Stimulated activated CD4-positive, alpha-beta T cell treated with anti-CD3 and anti-CD28 coated beads, TNF-alpha, amount 100 ng/mL, for 24 hours (primary cell): ENCODE measurements at regions not wholly inside any gene's neighbourhood (a gene's known extent, or its start where the extent isn't known, plus 50 kb on each side); places are given as distances from the start of the nearest gene placed in this dataset.

Experiments used
- DNase-seq, 3 experiments: peaks; one replicate each; pipeline ENCODE4 v3.0.0-alpha.2; 2020; ENCODE audit warnings: low read depth in 3 of 3

DNA sequence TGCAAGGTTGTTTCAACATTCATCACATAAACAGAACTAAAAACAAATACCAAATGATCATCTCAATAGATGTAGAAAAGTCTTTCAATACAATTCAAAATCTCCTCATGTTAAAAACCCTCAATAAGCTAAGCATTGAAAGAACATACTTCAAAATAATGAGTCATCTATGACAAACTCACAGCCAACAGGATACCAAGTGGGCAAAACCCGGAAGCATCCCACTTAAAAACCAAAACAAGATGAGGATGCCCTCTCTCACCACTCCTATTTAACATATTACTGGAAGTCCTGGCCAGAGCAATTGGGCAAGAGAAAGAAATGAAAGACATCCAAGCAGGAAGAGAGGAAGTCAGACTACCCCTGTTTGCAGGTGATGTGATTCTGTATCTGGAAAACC, 992.2 kb upstream of the PIK3C3 start:
- no peak for DNase-seq

DNA sequence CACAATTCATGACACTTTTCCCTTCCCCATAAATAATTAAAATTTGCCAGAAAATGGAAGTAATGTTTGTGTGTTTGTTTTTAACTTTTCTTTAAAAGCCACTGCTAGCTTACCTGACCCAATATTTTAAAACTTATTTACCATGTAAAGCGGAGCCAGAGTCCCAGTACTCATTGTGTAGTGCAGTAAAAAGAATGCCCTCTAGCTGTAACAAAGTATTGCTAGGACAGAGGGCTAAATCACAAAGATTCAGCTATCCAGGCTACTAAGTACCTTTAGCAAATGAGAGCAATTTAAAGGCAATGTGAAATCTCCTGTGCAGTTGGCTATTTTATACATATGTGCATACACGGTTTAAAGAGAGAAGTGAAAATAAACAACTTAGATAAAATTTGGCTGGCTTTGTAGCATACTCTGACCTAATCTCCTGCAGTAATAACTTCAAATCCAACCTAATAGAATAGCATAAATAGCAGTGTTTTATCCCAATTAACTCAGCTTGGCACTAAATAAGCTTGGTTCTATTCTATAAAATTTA, 997.4 kb upstream of the PIK3C3 start:
- DNase-seq, result no peak

DNA sequence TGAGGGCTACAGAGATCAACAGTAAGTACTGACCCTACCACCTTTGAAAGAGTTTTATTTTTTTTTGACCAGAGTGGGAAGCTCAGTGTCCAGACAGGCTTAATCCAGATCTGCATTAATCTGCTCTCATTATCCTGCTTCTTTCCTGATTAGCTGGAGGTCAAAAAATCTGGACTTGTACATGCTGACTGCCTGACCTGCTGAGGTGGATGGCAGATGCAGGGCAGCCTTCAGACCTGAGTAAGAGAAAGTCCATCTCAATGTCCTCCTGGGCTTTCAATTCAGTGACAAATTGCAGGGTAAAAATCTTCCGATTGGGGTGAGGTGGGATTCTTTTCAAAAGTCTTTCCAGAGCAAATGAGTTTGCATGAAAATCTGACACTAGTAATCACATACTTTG, 998.8 kb upstream of the PIK3C3 start:
- DNase-seq, result no peak

DNA sequence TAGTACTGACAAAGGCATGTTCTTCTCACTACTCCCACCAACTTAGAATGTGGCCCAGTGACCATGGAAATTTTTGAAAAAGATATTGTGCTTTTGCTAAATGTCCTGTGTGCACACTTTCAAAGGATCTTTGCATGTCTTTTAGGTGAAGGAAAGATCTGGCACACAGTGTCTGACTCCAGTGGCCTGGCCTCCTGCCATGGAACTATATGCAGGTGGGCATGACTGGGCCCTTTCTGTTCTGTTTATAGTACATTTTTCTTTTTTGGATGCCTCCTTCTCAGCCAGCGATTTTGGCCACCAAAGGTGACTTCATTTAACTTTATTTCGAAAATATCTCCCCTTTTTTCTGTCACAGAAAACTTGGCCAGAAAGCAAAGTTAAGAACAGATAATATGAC, 999.7 kb upstream of the PIK3C3 start:
- no peak for DNase-seq

DNA sequence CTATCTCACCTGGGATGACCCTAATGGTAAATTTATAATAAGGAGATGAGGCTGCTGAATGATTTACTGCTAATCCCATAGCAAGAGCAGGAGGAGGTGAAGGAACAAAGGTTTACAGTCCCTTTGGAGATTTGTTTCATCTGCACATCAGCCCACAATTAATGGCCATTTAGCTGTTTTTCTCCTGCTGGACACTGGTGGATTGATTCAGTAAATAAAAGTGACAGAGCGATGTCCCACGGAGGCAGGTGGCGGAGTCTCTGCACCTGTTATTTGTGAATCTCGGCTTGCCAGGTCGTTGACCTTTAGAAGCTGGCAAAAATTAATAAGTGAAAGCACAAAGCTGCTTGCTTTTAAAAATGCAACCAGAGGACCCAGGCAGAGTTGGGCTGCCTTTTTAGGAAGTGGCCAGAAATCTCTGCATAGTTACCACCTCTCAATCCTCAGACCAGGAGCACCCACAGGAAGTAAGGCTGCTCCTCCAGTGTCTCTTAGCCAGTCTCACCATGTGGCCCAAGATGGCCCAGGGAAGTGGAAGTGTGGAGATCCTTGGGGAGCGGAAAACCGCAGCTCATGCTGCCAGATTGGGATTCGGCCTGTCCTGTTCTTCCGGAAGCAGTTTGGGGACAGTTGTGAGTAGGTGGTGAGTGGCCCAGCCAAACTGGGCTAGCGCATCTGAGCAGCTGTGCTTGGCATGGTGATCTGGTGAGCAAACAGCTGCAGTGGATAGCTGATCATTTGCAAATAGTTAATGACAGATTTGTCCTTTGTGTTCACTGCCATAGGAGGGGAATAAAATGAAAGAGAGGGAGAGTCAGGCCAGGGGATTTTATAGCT, 1005.7 kb upstream of the PIK3C3 start:
- DNase-seq, result no peak

DNA sequence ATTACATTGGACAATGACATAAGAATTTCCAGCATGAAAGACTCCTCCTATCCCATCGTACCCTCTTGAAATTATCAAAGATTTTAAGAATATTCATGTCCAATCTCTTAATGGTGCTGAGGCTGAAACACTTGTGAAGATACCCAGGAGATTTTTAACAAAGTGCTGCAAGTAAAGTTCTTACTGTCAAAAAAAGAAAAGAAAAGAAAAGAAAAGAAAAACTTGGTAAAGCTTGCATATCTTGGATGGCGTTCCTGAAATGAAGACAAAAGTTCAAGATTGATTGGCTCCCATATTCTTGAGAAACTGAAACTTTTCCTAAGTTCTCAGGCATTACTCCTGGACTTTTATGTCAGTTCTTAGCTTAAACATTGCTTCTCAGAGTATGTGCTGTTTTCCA, 1010.5 kb upstream of the PIK3C3 start:
- DNase-seq, result no peak

DNA sequence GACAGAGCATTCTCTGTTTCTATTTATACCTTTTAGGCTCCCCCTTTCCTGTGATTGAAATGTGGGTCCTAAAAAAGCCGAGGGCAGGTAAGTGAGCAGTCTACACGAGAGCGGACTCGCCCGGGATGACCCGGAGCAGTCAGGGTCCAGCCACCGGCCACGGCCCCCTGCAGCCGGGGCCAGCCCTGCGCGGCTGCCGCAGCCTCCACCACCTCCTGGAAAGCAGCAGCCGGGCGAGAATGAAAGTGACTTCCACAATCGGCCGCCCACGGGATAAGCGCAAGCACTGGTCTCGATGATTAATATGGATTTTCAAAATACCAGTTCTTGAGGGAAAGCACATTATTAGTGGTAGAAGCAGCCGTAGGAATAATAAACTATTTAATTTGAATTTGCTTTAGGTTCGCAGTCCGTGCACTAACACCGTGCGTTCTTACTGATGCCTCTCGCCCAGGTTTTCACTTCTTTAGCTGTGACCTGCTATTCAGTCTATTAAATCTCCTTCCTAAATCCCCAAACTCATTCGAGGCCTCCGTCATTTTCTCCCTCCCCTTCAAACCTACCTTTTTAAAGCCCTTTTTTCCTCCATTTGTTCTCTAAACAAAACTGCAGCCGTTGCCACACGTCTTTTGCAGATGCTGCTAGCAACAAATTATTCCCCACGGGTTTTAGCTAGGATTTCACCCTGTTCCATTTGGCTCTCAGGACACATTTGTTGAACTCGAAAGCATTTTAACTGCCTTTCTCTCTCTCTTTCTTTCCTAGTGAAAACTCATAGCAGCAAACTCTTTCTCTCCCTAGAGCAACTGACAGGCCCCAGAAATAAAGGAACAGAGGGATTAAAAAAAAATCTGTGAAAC, 1015.1 kb upstream of the PIK3C3 start:
- no peak for DNase-seq

DNA sequence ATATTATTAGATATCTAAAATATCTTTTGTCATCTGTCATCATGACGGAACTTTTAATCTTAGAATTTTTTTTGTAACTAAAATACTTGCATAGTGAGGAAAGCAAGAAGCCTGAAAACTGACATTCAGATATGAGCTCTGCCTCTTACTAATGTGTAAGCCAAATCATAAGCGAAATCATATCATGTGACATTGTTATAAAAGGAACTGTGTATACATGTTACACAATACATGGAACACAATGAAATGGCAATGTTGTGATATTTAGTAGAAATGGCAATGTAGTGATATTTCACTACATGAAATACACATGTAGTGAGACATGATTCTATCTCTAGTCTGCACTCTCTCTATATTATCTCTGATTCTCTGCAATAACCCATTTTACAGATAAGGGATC, 1016.4 kb upstream of the PIK3C3 start:
- no peak for DNase-seq

DNA sequence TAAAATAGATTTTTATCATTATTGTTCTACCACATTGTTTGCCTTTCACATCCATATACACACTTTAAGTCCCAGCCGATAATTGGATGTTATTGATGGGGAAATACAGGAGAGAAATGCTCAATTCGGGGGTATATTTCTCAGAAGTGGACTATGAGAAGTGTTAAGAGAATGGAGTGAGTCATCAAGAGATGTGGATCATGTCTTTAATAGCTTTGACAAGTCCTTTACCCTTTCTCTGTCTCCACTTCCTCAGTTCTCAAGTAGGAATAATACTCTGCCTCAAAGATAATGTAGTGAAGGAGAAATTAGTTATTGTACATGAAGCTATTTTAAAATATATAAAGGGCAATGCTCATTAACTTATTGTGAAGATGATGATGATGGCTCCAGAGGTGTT, 1017.6 kb upstream of the PIK3C3 start:
- DNase-seq, result no peak

DNA sequence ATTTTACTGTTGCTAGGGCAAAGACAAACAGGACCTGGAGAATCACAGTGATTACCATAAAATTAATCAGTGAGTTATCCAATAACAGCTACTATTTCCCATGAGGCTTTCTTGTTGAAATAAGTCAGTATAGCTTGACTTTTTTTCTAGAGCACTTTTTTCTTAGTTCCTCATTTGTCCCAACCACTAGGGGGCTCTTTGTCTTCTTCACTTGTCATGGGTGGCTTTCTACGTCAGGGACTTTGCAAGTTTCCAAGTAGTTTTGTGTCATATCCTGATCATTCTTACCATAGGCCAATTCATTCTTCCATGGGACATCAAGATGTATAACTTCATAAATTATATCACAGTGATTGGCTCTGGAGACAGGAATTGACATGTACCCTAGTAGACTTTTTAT, 1019.6 kb upstream of the PIK3C3 start:
- no peak for DNase-seq

DNA sequence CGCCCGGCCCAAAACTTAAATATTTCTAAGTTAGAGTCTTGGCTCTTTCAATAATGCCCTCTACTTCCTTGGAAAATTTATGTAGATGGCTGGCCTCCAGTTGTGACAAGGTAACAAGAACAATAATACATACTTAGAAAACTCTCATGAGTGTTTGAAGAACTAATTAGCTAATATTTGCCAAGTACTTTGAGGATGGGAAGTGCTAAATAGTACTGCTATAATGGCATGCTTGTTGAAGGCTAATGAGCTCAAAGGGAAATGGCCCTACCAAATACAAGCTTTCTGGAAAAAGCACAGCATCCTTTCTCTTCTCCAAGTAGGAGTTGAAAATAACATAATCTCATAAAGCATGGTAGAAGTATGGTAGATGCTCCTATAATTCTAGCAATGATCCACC, 1022.2 kb upstream of the PIK3C3 start:
- no peak for DNase-seq

DNA sequence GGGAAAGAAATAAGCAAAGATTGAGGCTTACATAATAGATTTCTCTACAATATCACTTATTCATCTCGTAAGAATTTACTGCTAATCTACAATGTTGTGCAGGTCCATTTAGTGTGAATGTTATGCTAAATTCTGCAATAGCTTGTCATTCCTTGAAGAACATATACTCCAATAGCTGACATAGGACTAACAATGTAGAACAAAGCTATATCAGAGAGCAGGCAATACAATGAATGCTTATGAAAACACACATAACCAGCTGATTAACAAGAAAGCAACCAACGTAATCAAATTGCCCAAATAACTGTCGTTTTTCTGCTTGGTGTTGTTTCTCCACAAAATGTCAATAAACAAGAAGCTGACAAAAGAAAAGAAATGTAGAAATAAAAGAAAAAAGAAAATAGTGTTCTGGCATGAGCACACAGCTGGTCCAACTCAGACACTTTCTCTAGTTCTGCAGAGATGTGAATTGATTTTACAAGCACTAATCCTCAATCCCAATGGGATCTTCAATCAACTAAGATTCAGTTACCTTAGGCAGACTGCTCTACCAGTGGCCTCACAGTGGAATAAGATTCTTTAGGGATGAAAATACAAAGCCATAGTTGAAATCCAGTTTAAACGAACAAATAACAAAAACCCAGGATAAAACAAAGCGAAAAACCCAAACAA, 1024.7 kb upstream of the PIK3C3 start:
- no peak for DNase-seq

DNA sequence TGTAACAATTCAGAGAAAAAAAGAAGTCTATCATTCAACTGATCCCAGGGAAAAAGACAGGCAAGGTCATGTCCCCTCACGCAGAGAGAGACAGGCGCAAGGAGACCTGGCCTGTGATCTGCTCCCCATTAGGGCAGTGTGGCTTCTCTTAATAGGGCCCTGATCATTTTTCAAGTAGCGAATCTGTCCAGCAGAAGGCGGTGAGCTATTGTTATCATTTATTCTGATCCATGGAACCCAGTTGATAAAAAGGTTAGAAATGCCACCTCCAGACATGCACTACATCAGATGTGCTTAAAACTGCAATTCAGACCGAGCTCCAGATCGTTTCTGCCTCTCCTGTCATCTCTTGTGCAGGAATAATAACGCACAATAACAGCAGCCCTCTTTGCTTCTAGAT, 1025.6 kb upstream of the PIK3C3 start:
- DNase-seq, result no peak

DNA sequence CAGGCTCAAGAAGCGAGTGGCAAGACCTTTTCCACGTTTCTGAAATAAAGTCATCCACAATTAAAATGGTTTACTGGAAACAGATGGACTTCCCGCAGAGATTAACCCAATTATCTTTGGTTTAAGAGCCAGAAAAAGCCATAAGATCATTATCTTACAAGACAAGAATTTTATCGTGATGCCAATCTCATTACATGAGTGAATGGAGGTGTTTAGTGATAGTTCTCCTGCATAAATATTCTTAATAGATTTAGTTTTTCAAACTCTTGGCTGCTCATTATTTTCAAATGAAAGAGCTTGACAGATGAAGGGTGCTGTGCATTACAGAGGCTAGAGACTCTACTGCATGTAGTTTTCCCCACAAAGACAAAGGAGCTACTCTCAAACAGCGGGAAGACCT, 1028.4 kb upstream of the PIK3C3 start:
- DNase-seq, result no peak

DNA sequence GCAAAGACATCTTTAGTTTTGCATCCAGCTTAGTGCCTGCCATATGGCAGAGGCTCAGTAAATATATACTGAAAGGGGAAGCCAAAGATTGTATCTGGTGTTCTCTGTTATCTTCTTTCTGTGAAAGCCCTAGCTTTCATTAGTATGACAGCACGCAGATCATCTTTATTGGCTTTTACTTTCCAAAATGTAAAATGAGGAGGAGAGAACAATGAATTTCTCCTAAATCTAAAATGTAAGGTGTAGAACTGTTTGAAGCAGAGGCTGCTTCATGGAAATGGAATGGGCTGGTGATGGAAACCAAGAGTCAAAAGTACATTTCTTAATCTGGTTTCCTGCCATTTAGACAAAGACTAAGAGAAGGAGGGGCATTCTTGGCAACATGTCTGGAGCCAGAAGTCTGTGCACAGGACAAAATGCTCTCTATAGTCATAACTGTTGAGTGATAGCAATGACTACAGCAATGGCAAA, 1029.9 kb upstream of the PIK3C3 start:
- DNase-seq, result no peak

DNA sequence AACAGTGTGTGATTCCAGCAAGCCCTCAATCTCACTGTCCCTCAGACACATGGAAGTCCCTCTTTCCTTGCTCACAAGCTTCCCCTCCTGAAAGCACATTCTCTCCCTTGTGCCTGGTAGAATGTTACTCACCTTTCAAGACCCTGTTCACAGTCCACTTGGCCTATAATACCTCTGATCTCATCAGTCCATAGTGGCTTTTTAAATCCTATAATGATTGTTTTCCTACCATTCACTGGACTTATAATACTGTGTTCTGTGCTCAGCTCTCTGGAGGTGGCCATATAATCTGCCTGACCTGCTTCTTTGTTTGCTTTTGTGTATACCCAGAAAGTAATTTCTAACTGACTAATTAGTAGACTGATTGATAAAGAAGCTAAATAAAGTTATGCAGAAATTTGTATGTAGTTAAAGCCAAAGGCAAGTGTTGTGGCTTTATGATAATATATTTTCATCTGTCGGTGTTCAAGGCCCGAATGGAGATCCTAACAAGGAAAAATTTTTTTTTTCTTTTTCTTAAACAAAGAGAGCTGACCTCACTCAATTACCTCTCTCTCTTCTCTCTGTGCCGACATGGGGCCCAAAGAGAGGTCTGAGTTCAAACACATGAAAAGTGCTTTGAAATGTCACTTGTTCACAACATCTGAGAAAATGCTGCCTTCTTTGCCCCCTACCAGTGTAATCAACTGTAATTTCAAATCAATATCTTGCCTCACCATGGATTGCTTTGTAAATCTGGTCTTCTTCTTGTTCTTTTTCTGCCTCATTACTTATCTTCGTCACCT, 1033.0 kb upstream of the PIK3C3 start:
- DNase-seq, result no peak

DNA sequence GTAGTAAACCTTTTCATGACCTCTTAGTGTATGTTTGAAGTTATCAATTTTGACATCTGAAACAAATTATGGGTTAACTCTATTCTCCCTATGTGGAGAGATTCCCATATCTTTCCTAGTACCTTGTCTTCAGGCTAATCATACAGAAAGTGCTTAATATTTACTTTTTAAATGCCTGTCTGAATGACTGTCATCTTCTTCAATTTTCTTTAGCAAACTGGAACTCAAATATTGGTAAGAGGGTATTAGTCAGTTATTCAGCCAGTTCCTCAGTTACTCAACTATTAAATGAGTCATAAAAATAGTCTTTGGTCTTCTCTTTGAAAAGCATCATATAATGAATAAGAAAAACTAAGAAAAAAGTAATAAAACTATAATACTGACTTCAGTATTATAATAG, 1038.0 kb upstream of the PIK3C3 start:
- no peak for DNase-seq

DNA sequence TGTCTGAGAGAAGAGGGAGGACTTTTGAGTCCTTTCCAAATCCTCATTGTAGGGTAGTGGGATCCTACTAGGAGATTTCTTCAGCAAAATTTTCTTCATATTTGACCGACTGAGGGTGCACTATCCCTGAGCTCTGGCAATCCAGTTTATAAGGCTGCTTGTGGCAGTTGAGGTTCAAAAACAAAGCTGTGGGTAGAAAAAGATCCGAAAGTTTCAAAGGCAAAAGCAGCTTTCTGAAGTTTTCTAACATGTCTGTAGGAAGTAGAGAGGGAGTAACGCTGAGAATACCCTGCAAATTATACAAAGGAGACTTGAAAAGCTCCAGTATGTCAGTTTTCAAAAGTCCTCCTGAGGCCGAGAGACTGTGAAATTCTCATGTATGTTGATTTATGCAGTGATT, 1039.3 kb upstream of the PIK3C3 start:
- DNase-seq, result no peak

DNA sequence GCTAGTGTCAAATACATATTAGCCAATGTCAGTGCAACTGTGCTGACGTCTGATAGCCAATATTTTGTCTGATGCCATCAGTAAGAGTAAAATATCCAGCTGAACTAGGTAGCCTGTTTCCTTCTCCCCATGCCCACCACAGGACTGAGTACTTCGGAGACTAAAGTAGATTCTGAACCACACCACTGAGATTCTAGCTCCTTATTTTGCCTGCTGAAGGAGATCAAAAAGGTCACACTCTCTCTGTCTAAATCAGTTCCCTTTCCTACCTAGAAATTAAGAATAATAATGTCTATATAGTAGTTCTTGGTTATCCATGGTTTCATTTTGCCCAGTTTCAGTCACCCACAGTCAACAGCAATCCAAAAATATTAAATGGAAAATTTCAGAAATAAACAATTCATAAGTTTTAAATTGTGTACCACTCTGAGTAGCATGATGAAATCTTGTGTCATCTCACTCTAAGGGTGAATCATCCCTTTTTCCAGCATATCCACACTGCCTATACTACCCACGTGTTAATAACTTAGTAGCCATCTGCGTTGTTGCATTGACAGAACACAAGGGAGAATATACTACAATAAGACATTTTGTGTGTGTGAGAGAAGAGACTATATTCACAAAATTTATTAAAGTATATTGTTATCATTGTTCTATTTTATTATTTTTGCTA, 1043.3 kb upstream of the PIK3C3 start:
- DNase-seq, result no peak

DNA sequence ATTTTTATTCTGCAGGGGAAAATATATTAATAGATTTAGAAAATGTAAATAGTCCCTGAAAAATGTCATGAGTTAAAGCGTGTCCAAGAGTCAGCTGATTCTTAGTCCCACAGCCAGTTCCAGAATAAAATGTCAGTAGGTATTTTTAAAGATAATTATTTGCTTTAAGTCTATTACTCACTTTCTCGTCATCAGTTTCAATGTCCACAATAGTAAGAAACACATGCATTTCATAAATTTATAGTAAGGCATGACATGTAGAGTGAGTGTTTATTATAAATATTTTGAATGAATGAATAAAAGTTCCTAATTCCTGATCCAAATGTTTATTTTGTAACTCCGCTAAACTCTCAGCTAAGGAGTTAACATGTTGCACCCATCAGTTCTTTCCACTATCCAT, 1044.0 kb upstream of the PIK3C3 start:
- DNase-seq, result no peak

DNA sequence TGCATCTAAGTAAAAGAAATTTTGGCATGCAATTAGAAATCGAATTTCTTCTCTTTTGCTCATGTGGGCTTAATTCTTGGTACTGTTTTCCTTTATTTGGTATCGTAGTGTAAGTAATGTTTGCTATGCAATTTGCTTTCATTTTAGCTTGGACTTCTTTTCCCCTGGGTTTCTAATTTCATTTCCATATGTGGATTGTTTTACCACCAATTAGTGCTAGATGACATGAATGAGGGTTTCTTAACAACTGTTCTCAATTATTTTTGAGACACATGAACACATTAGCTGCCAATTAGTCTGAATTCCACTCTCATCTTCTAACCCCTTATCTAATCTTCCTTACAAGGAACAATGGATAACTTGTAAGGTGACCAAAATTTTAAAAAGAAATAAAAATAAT, 1047.2 kb upstream of the PIK3C3 start:
- DNase-seq, result no peak
